GM12872 (cell line): ENCODE measurements at regions not wholly inside any gene's neighbourhood (a gene's known extent, or its start where the extent isn't known, plus 50 kb on each side); places are given as distances from the start of the nearest gene placed in this dataset.

Experiments
- TF ChIP-seq, protein P1 (sequence below): IDR thresholded peaks from 3 replicates; pipeline ENCODE4 v1.5.1; 2011; ENCODE audit warnings: low read depth, mild to moderate bottlenecking, low read length, moderate library complexity; ENCODE audit not compliant: insufficient read depth

GRCh38 chr15:79522656-79523055 lies 90.5 kb downstream of the MINAR1 start:
- TF ChIP-seq, protein P1, sequence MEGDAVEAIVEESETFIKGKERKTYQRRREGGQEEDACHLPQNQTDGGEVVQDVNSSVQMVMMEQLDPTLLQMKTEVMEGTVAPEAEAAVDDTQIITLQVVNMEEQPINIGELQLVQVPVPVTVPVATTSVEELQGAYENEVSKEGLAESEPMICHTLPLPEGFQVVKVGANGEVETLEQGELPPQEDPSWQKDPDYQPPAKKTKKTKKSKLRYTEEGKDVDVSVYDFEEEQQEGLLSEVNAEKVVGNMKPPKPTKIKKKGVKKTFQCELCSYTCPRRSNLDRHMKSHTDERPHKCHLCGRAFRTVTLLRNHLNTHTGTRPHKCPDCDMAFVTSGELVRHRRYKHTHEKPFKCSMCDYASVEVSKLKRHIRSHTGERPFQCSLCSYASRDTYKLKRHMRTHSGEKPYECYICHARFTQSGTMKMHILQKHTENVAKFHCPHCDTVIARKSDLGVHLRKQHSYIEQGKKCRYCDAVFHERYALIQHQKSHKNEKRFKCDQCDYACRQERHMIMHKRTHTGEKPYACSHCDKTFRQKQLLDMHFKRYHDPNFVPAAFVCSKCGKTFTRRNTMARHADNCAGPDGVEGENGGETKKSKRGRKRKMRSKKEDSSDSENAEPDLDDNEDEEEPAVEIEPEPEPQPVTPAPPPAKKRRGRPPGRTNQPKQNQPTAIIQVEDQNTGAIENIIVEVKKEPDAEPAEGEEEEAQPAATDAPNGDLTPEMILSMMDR: no peak

GRCh38 chr15:79523266-79523665 lies 91.1 kb downstream of the MINAR1 start:
- TF ChIP-seq, protein P1: no peak

DNA sequence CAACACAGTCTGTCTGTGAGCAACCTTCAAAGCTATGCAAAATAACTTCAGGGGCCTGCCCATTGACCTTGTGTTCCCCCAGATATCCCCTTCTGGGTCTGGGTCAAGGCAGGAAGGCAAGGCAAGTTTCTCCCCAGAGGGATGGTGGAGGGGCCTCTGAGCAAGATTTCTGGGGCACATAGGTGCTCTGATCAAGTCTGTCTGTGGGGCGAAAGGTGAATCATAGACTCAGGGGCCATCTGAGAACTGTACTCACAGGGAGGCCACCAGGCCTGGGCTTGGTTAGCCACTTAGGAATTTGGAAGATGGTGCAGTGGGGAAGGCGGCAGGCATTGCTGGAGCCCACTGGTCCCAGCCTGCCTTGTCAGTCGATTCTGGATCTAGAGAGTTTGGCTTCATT lies 92.4 kb downstream of the MINAR1 start:
- TF ChIP-seq, protein P1: no peak

- TF ChIP-seq, protein P1: no peak
Observed at GRCh38 chr15:79526376-79526775, 94.2 kb downstream of the MINAR1 start.

DNA sequence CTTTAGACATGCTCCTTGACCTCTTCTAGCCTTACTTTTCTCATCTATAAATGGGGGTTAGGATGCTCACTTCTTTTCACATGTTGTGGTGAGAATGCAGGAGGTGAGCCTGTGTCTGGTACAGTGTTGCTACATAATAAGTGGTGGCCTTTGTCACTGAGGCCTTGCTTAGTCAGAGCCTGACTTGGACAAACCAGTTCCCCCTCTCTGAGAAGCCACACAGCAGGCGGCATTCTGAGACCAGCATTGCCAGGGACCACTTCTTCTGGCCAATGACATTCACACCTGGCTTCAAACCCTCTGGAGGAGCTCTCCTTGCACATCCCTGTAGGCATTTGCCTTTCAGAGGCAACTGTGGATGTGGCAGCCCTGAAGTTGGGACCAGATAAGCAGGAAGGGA lies 95.7 kb downstream of the MINAR1 start:
- TF ChIP-seq, protein P1: no peak

DNA sequence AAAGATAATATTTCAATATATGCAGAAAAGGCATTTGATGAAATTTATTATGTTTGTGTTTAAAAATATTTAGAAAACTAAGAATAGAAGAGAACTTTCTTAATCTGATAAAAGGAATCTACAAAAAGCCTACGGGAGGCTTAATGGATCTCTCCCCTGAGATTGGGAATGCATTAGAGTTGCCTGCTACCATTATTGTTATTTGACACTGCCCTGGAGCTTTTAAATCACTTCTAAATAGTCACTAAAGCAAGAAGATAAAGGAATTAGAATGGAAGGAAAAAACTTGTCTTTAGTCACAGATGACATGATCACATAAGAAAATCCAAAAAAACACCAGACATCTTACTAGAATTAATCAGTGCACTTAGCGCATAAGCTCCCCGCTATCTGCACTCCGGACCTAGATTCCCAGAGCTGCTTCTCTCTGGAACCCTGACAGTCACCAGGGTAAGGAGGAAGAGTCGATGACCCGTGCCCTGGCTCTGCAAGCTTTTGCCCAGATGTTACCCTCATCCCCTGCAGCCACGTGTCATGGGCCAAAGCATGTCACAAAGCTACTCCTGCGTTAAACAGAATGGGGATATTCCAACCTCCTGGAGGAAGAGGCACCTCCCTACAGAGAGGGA lies 97.1 kb downstream of the MINAR1 start:
- TF ChIP-seq, protein P1: no peak

DNA sequence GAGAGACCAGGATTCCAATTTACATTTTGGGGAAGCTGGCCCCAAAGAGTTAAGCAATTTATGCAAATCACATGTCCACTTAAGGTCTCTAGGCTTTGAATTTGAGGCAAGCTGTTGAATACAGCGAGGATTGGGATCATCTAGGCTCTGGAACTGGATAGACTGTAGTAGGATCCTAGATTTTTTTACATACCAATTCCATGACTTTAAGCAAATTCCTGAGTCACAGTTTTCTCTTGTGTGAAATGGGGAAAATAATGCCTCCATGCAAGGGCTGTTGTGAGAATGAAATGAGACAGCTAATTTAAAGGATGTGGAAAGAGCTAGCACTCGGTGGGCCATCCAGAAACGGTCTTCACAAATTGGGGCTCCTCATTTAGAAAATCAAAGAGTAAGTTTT lies 103.4 kb downstream of the MINAR1 start:
- TF ChIP-seq, protein P1: no peak

DNA sequence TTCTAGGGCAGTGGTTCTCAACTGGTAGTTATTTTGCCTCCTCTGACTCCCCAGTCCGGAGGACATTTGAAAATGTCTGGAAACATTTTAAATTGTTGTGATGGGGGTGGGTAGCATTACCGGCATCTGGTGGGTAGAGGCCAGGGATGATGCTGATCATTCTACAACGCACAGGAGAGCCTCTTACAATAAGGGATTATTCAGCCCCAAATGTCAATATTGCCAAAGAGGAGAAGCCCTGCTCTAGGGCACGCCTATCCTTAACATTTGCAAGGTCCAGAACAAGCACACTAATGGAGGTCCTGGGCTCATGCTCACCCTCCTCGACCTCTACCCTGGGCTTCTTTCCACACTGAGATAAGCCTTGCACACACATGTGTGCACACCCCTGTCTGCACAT lies 106.4 kb downstream of the MINAR1 start:
- TF ChIP-seq, protein P1: no peak
